CD4-positive, alpha-beta T cell treated with Interferon gamma for 1 hour (primary cell): ENCODE measurements at regions not wholly inside any gene's neighbourhood (a gene's known extent, or its start where the extent isn't known, plus 50 kb on each side); places are given as distances from the start of the nearest gene placed in this dataset.
"Not testable (repeated sequence)": the region's sequence is repeated elsewhere in the genome, so short reads cannot be mapped to it uniquely, and the experiment has no call there.

Source experiments
- DNase-seq: peaks from one replicate; pipeline ENCODE4 v3.0.0-alpha.2; 2020

GRCh38 chr9:6102336-6102987 is 87.0 kb upstream of the RANBP6 start:
- DNase-seq, result not testable (repeated sequence)

DNA sequence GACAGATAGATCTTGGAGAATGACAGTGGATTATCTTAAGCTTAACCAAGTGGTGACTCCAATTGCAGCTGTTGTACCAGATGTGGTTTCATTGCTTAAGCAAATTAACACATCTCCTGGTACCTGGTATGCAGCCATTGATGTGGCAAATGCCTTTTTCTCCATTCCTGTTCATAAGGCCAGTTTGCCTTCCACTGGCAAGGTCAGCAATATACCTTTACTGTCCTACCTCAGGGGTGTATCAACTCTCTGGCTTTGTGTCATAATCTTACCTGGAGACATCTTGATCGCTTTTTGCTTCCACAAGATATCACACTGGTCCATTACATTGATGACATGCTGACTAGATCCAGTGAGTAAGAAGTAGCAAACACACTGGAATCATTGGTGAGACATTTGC is 86.3 kb upstream of the RANBP6 start:
- DNase-seq, result not testable (repeated sequence)

DNA sequence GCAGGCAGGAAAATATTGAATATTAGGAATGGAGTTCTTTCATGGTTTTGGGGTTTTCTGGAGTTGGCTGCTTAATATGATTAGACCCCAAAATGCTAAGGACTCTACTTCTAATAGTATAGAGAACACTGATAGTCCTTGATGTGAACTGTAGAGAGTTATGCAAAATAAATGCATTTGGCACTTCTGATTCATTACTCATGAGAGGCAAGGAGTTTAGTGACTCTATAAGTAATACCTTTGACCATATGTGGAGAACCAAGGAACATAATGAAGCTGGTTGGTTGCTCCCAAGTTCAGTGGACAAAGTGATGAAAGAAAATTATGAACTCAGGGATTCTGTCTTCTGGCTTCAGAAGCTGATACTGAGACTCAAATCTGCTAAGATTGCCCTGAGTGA is 83.9 kb upstream of the RANBP6 start:
- not testable (repeated sequence) for DNase-seq

- no peak for DNase-seq
Measured at GRCh38 chr9:6098431-6098830, 83.0 kb upstream of the RANBP6 start.

DNA sequence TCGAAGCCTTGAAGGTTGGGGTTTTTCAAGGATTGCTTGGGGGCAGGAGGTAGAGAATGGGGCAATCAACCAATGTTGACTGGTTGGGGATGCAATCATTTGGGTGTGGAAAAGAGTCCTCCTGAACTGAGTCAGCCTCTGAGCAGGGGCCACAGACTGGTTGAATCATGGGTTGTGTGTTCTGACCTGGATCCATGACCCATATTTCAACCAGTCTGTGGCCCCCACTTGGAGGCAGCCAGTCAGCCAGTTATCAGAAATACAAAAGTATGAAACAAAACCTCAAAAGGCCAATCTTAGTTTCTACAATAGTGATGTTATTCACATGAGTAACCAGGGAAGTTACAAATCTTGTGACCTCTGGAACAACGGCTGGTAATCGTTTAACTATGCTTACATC is 81.4 kb upstream of the RANBP6 start:
- DNase-seq, result no peak

DNA sequence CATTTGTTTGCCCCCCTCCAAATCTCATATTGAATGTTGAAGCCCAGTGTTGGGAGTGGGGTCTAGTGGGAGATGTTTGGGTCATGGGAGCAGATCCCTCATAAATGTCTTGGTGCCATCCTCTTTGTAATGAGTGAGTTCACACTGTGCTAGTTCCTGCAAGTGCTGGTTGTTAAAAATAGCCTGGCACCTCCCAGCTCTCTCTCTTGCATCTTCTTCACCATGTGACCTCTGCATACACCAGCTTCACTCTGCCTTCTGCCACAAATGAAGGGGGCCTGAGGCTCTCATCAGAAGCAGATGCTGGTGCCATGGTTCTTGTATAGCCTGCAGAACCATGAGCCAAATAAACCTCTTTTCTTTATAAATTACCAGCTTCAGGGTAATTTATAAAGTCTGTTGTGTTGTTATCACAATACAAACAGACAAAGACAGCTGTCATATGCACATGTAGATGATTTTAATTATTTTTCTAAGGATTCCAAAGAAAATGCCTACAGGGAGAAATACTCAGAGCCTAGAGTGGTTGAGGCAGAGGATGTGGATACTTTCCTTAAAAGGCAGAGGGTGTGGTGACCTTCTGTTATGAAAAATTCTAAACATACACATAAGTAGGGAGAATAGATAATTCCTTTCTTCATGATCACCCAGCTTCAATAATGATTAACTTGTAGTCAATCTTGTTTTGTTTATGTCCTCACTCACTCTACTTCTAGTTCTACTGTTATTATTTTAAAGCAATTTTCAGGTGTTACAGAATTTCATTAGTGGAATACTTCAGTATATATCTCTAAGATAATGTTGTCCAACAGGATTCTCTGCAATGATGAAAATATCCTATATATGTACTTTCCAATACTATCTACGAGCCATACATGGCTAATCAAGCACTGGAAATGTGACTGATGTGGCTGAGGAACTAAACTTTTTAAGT is 75.1 kb upstream of the RANBP6 start:
- no peak for DNase-seq

- no peak for DNase-seq
Measured at GRCh38 chr9:6089300-6089699, 73.9 kb upstream of the RANBP6 start.

GRCh38 chr9:6086006-6086655 is 70.7 kb upstream of the RANBP6 start:
- no peak for DNase-seq

DNA sequence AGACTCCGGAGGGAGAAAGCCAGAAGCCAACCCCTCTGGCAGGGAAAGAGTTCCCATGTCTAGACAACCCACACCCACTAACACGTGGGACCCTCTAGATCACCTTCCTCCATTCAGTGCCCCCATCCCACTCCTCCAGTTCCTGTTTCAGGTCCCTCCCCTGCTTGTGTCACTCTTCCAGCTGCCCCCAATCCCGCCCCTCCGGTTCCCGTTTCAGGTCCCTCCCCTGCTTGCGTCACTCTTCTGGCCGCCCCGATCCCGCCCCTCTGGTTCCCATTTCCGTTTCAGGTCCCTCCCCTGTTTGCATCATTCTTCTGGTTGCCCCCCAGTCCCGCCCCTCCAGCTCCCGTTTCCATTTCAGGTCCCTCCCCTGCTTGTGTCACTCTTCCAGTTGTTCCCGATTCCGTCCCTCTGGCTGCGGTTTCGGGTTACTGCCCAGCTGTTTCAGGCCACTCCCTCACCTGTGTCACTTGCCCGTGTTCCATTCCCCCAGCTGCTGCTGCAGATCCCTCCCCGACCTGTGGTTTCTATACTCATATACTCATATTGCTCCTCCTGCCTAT is 64.8 kb upstream of the RANBP6 start:
- peak; percentile 73 for DNase-seq

- DNase-seq, result no peak
Measured at GRCh38 chr9:6079386-6079785, 64.0 kb upstream of the RANBP6 start.

- no peak for DNase-seq
Measured at GRCh38 chr9:6078382-6079105, 63.1 kb upstream of the RANBP6 start.

DNA sequence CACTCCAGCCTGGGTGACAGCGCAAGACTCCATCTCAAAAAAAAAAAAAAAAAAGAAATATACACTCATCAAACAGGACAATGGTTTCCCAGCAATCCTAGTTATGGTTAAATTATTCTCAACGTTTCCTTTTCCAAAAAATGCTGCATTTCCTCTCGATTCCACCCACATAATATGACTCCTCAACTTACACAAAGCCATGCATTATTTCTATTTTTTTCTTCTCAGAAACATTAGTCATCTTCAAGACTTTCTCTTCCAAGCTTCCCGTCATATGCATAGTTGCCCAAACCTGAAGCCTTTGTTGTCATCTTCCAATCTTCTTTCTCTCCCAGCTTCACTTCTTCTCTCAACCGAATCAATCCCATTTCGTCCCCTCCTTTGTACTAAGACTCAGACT is 61.4 kb upstream of the RANBP6 start:
- DNase-seq, result no peak

DNA sequence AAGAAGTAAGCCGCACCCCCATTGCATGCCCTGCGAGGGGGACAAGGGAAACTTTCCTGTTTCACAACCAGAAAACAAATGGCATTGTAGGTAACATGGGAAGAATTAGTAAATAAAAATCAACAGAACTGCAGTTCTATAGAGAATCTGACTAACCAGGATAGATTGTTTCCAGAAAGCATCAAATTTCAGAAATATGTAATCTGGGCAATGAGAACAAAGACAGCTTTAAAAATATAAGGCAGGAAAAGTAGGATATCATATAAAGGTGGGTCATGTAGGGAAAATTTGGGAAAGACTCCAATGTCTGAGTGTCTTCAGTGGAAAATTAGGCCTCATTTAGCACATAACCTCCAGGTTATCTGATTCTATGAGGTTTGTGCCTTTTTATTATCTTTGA is 58.3 kb upstream of the RANBP6 start:
- DNase-seq, result no peak

DNA sequence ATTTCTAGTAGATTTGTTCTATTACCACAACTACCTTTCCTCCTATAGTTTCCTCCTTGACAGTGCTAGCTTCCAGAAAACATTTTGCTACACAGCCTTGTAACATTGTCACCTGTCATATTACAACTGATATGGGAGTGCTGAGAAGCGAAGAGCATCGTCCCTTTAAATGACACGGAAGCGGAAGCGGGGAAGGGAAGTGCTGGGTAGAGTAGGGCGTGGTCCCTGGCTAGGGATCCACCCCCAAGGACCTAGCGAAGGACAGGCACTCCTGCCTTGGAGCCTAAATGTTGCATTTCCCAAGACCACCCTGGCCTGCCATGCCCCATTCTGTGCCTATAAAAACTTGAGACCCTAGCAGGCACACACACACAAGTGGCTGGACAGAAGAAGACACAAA is 57.4 kb upstream of the RANBP6 start:
- no peak for DNase-seq

DNA sequence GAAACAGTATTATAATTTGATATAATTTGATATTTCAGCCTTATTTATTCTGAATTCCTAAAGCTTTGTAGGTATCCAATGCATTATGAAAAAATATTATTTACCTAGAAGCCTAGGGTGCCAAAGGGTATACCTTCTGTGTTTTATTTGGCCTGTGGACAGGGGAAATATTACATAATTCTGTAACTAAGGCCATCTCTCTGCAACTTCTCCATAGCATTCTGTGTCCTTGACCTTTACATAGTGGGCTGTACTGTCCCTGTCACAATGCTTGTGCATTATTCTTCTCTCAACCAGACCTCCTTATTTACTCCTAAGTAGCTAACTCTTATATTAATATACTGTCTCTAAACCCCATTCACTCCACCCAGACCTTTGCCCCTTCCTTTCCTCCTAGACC is 57.0 kb upstream of the RANBP6 start:
- no peak for DNase-seq

DNA sequence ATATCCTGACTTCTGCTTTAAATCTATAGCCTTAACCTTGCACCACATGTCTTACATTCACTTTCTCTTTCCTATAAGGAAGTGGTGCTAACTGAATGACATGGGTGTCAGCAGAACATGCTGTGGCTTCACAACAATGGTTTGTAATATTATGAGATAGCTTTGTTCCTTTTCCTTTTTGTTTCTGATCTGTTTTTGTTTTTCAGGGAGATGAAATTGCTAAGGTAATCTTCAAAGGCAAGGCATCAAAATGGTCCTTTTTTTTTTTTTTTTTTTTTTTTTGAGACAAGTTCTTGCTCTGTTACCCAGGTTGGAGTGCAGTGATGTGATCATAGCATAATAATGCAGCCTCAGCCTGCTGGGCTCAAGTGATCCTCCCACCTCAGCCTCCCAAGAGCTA is 53.6 kb upstream of the RANBP6 start:
- DNase-seq, result peak; percentile 25

- DNase-seq, result no peak
Measured at GRCh38 chr9:6067426-6067825, 52.0 kb upstream of the RANBP6 start.
